HCT116 (cell line): ENCODE measurements at regions not wholly inside any gene's neighbourhood (a gene's known extent, or its start where the extent isn't known, plus 50 kb on each side); places are given as distances from the start of the nearest gene placed in this dataset.

Experiments
- ATAC-seq: fragments of 200-7000 bp; cut with Tn5 transposase; 2 replicates; pipeline ENCODE4 v1.9.1; 2020; ENCODE audit warnings: mild to moderate bottlenecking, moderate library complexity
- BruUV-seq: library from RNA; stranded (reverse); fragments of 400-500 nt; replicated peaks from 2 replicates; lab custom pipeline; 2021; lab: Mats Ljungman, UMichigan
- CTCF ChIA-PET: fragments of 300-600 bp; sonication (Branson Sonifier 250); formaldehyde crosslinking; loops from one replicate; lab custom pipeline; 2021; ENCODE audit warnings: antibody characterized with exemption; lab: Charles Lee
- POLR2A ChIA-PET: fragments of 300-600, 350-600 bp; sonication (Branson Sonifier 250); formaldehyde crosslinking; loops from one replicate; lab custom pipeline; 2021; ENCODE audit warnings: antibody characterized with exemption; lab: Charles Lee
- RAD21 ChIA-PET, 2 experiments: fragments of 300-600 bp; sonication (Branson Sonifier 250); formaldehyde crosslinking; loops; one replicate each; lab custom pipeline; 2023; ENCODE audit warnings: low total read pairs in 2 of 2; ENCODE audit not compliant: uncharacterized antibody in 2 of 2, unreplicated experiment in 2 of 2, low non-redundant PET in 1 of 2; lab: Charles Lee
- DNase-seq: peaks from one replicate; pipeline ENCODE4 v3.0.0-alpha.2; 2010; ENCODE audit warnings: low read depth, low spot score
- H2AFZ ChIP-seq: fragments of 200-600 bp; shearing (Covaris generic), sonication (generic); 2 replicates; pipeline ENCODE4 v1.6.1; 2017; ENCODE audit warnings: low read depth, mixed run types, mixed read lengths, antibody characterized with exemption, low read length; ENCODE audit not compliant: poor library complexity, severe bottlenecking
- H3K27ac ChIP-seq: 2 replicates; pipeline ENCODE4 v1.5.1; 2012; ENCODE audit warnings: low read depth, low read length
- H3K27me3 ChIP-seq: fragments of 200-600 bp; sonication (generic); 2 replicates; pipeline ENCODE4 v1.6.1; 2016; ENCODE audit warnings: mixed run types, low read length, mixed read lengths; ENCODE audit not compliant: insufficient read depth
- H3K36me3 ChIP-seq, 2 experiments: fragments of 200-500 bp in 1 of 2; fragments of 200-600 bp in 1 of 2; sonication (Bioruptor generic) in 1 of 2; sonication (generic) in 1 of 2; 2 replicates each; pipeline versions ENCODE4 v1.5.1 to v1.6.1; 2014 to 2016; ENCODE audit warnings: low read length in 2 of 2, inconsistent platforms in 1 of 2, mixed read lengths in 1 of 2, mixed run types in 1 of 2; ENCODE audit not compliant: insufficient read depth in 2 of 2, control insufficient read depth in 1 of 2
- H3K4me1 ChIP-seq, 2 experiments: fragments of 200-600 bp in 1 of 2; sonication (generic) in 1 of 2; 2 replicates each; pipeline versions ENCODE4 v1.5.1 to v1.6.1; 2012 to 2017; ENCODE audit warnings: low read length in 2 of 2, inconsistent platforms in 1 of 2, mild to moderate bottlenecking in 1 of 2, mixed read lengths in 1 of 2, mixed run types in 1 of 2, moderate library complexity in 1 of 2; ENCODE audit not compliant: insufficient read depth in 2 of 2, control insufficient read depth in 1 of 2
- H3K4me2 ChIP-seq: fragments of 200-600 bp; sonication (generic); 2 replicates; pipeline ENCODE4 v1.6.1; 2017; ENCODE audit warnings: mixed run types, low read length, mixed read lengths
- H3K4me3 ChIP-seq, 2 experiments: fragments of 200-600 bp in 1 of 2; sonication (generic) in 1 of 2; replicated peaks in 1 of 2; 2 replicates each; pipeline ENCODE4 v1.5.1; 2011 to 2016; ENCODE audit warnings: low read length in 2 of 2, control low read depth in 1 of 2, low read depth in 1 of 2, mild to moderate bottlenecking in 1 of 2, mixed read lengths in 1 of 2, mixed run types in 1 of 2
- H3K79me2 ChIP-seq: fragments of 200-600 bp; sonication (generic); 2 replicates; pipeline ENCODE4 v1.6.1; 2017; ENCODE audit warnings: mild to moderate bottlenecking, mixed run types, low read length, moderate library complexity, mixed read lengths; ENCODE audit not compliant: insufficient read depth
- H3K9ac ChIP-seq: fragments of 200-600 bp; sonication (generic); 2 replicates; pipeline ENCODE4 v1.6.1; 2016; ENCODE audit warnings: low read length, mixed read lengths
- H3K9me2 ChIP-seq: fragments of 200-600 bp; sonication (generic), shearing (Covaris generic); 2 replicates; pipeline ENCODE4 v1.6.1; 2017; ENCODE audit warnings: mixed run types, mild to moderate bottlenecking, moderate library complexity; ENCODE audit not compliant: insufficient read depth
- H3K9me3 ChIP-seq, 2 experiments: fragments of 200-500 bp in 1 of 2; fragments of 200-600 bp in 1 of 2; sonication (Bioruptor generic) in 1 of 2; sonication (generic) in 1 of 2; 2 replicates each; pipeline ENCODE4 v1.6.1; 2014 to 2017; ENCODE audit warnings: low read length in 2 of 2, mixed read lengths in 2 of 2, inconsistent platforms in 1 of 2, low read depth in 1 of 2, mild to moderate bottlenecking in 1 of 2, mixed run types in 1 of 2, moderate library complexity in 1 of 2; ENCODE audit not compliant: control insufficient read depth in 1 of 2, insufficient read depth in 1 of 2
- H4K20me1 ChIP-seq: fragments of 200-600 bp; sonication (generic), shearing (Covaris generic); 2 replicates; pipeline ENCODE4 v1.6.1; 2017; ENCODE audit warnings: mixed run types, mild to moderate bottlenecking, moderate library complexity; ENCODE audit not compliant: insufficient read depth
- ATF3 ChIP-seq: IDR thresholded peaks from 2 replicates; pipeline ENCODE4 v1.6.1; 2012
- CBX3 ChIP-seq: IDR thresholded peaks from 2 replicates; pipeline ENCODE4 v1.6.1; 2012; ENCODE audit warnings: low read depth
- CTCF ChIP-seq, 3 experiments: fragments of 200-600 bp in 1 of 3; sonication (generic) in 1 of 3; IDR thresholded peaks in 2 of 3; conservative IDR thresholded peaks in 1 of 3; 2 replicates each; pipeline ENCODE4 v1.5.1; 2012 to 2017; ENCODE audit warnings: low read depth in 2 of 3, low read length in 2 of 3, antibody characterized with exemption in 1 of 3, borderline replicate concordance in 1 of 3, control low read depth in 1 of 3, mild to moderate bottlenecking in 1 of 3, mixed read lengths in 1 of 3, mixed run types in 1 of 3, moderate library complexity in 1 of 3; ENCODE audit not compliant: insufficient read depth in 1 of 3
- EGR1 ChIP-seq: IDR thresholded peaks from 2 replicates; pipeline ENCODE4 v1.6.1; 2012; ENCODE audit warnings: low read depth
- JUND ChIP-seq: IDR thresholded peaks from 2 replicates; pipeline ENCODE4 v1.6.1; 2012
- POLR2A ChIP-seq: IDR thresholded peaks from 2 replicates; pipeline ENCODE4 v1.7.0; 2011; ENCODE audit warnings: borderline replicate concordance; ENCODE audit not compliant: insufficient read depth, insufficient read length; ENCODE audit errors: extremely low read depth
- POLR2AphosphoS5 ChIP-seq: IDR thresholded peaks from 2 replicates; pipeline ENCODE4 v1.6.1; 2011; ENCODE audit warnings: mild to moderate bottlenecking, low read depth, low read length, moderate library complexity
- RAD21 ChIP-seq: IDR thresholded peaks from 2 replicates; pipeline ENCODE4 v1.6.1; 2012; ENCODE audit warnings: low read depth, mild to moderate bottlenecking
- REST ChIP-seq: IDR thresholded peaks from 2 replicates; pipeline ENCODE4 v1.6.1; 2012; ENCODE audit warnings: low read depth
- SIN3A ChIP-seq: IDR thresholded peaks from 2 replicates; pipeline ENCODE4 v1.6.1; 2012; ENCODE audit warnings: low read depth
- SRF ChIP-seq: IDR thresholded peaks from 2 replicates; pipeline ENCODE4 v1.6.1; 2012; ENCODE audit warnings: low read depth
- TCF7L2 ChIP-seq: IDR thresholded peaks from 2 replicates; pipeline ENCODE4 v1.7.0; 2011; ENCODE audit warnings: borderline replicate concordance, inconsistent platforms; ENCODE audit not compliant: insufficient read depth, insufficient read length; ENCODE audit errors: extremely low read depth
- ZBTB33 ChIP-seq: IDR thresholded peaks from 2 replicates; pipeline ENCODE4 v1.6.1; 2011; ENCODE audit warnings: mild to moderate bottlenecking, low read length, moderate library complexity; ENCODE audit not compliant: insufficient replicate concordance; ENCODE audit errors: extremely low read depth
- ZFX ChIP-seq: fragments of 450-650 bp; IDR thresholded peaks from 2 replicates; pipeline ENCODE4 v1.6.1; 2017
- intact Hi-C: fragments of 100-400 bp; cut with micrococcal nuclease; formaldehyde crosslinking; loops from 2 replicates; pipeline ENCODE4 v1.10.0; 2022

- DNase-seq: no peak
- H3K4me3 ChIP-seq: no peak overlapping the region
- H2AFZ ChIP-seq: no peak overlapping the region
- H3K9ac ChIP-seq: no peak overlapping the region
- TF ChIP-seq ATF3 (no peak), ZBTB33 (no peak), ZFX (no peak), TCF7L2 (no peak), SIN3A (no peak), JUND (no peak), CTCF (IDR thresholded peaks at IDR 0.05 in 2 of 3, conservative IDR thresholded peaks at IDR 0.05 in 1 of 3; ENCODE audit: borderline replicate concordance in 1 of 3, insufficient read depth in 1 of 3, low read depth in 2 of 3, low read length in 2 of 3) (no peak), SRF (no peak), CBX3 (no peak), POLR2A (no peak), RAD21 (no peak), REST (no peak), EGR1 (no peak), POLR2AphosphoS5 (no peak)
- no peaks in the 10 kb centered on the region for H3K9me2 ChIP-seq
- H3K4me1 ChIP-seq: no peaks in the 10 kb centered on the region
- no peak overlapping the region for H3K27ac ChIP-seq
- no peak overlapping the region for H3K4me2 ChIP-seq
- POLR2A ChIA-PET: no interaction called here
- no peaks in the 10 kb centered on the region for H3K27me3 ChIP-seq
- H3K79me2 ChIP-seq: no peaks in the 10 kb centered on the region
- intact Hi-C loops: no loop called here
- peaks cover 12 to 21% of the 10 kb centered on the region in 2 experiments; a peak in 3 of 4 replicates for H3K9me3 ChIP-seq
- RAD21 ChIA-PET: no interaction called here
- no peak for ATAC-seq
- CTCF ChIA-PET: no interaction called here
- H4K20me1 ChIP-seq: no peaks in the 10 kb centered on the region
- BruUV-seq: no TSS peak
- H3K36me3 ChIP-seq: no peaks in the 10 kb centered on the region
Measured at GRCh38 chr14:87449016-87449415, 544.0 kb downstream of the GALC start.
